Ishikawa (cell line): ENCODE measurements at regions not wholly inside any gene's neighbourhood (a gene's known extent, or its start where the extent isn't known, plus 50 kb on each side); places are given as distances from the start of the nearest gene placed in this dataset.

Experiments used
- CEBPB ChIP-seq: IDR thresholded peaks from 2 replicates; pipeline ENCODE4 v1.6.1; 2012
- CREB1 ChIP-seq: IDR thresholded peaks from 2 replicates; pipeline ENCODE4 v1.6.1; 2012; ENCODE audit warnings: low read depth
- EGR1 ChIP-seq: IDR thresholded peaks from 2 replicates; pipeline ENCODE4 v1.6.1; 2012
- EP300 ChIP-seq: IDR thresholded peaks from 2 replicates; pipeline ENCODE4 v1.6.1; 2012; ENCODE audit warnings: borderline replicate concordance
- FOXM1 ChIP-seq: IDR thresholded peaks from 2 replicates; pipeline ENCODE4 v1.6.1; 2012; ENCODE audit warnings: low read depth, borderline replicate concordance
- NFIC ChIP-seq: IDR thresholded peaks from 2 replicates; pipeline ENCODE4 v1.6.1; 2012
- RAD21 ChIP-seq: IDR thresholded peaks from 2 replicates; pipeline ENCODE4 v1.6.1; 2012; ENCODE audit warnings: low read depth
- TAF1 ChIP-seq: IDR thresholded peaks from 2 replicates; pipeline ENCODE4 v1.6.1; 2012; ENCODE audit warnings: low read depth, mild to moderate bottlenecking
- TCF12 ChIP-seq: IDR thresholded peaks from 2 replicates; pipeline ENCODE4 v1.6.1; 2012; ENCODE audit warnings: low read depth
- TEAD4 ChIP-seq: IDR thresholded peaks from 2 replicates; pipeline ENCODE4 v1.6.1; 2012
- YY1 ChIP-seq: IDR thresholded peaks from 2 replicates; pipeline ENCODE4 v1.6.1; 2012; ENCODE audit warnings: low read depth
- ZBTB7A ChIP-seq: IDR thresholded peaks from 2 replicates; pipeline ENCODE4 v1.6.1; 2012; ENCODE audit warnings: low read depth
- TF ChIP-seq, protein P1 (sequence below): IDR thresholded peaks from 2 replicates; pipeline ENCODE4 v1.6.1; 2012; ENCODE audit warnings: low read depth, mild to moderate bottlenecking
- TF ChIP-seq, protein P2 (sequence below): IDR thresholded peaks from 2 replicates; pipeline ENCODE4 v1.6.1; 2012
- TF ChIP-seq, protein P3 (sequence below): IDR thresholded peaks from 2 replicates; pipeline ENCODE4 v1.6.1; 2012

DNA sequence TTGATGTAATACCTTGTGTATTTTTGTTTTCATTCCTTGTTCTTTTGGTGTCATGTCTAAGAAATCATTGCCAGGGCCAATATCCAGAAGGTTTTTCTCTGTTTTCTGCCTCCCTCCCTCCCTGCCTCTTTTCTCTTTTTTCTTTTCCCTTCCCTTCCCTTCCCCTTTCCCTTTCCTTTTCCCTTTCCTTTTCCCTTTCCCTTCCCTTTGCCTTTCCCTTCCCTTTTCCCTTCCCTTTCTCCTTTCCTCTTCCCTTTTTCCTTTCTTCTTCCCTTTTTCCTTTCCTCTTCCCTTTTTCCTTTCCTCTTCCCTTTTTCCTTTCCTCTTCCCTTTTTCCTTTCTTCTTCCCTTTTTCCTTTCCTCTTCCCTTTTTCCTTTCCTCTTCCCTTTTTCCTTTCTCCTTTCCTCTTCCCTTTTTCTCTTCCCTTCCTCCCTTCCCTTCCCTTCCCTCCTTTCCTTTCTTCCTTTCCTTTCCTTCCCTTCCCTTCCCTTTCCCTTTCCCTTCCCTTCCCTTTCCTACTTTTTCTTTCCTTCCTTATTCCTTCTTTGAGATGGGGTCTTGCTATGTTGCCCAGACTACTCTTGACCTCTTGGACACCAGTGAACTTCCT is 646.1 kb downstream of the RAPGEF2 start:
- TF ChIP-seq TCF12: no peak

DNA sequence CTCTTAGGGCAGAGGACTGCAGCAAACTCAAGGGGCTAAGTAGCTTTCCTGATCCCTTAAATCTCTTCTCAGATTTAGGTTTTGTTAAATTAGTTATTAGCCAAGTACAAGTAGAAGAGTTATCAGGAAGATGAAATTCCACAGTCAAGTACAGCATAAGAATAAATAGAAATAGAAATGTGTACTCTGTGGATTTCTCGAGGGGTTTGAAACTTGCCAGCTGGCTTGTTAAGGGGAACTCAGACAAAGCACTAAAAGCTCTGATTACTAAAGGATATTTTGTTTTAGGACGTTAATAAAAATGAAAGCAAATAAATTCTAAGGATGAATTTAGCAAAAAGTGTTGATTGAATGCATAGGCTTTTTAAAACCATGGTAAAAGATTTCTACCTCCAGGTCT is 654.6 kb downstream of the RAPGEF2 start:
- TF ChIP-seq, protein P1, sequence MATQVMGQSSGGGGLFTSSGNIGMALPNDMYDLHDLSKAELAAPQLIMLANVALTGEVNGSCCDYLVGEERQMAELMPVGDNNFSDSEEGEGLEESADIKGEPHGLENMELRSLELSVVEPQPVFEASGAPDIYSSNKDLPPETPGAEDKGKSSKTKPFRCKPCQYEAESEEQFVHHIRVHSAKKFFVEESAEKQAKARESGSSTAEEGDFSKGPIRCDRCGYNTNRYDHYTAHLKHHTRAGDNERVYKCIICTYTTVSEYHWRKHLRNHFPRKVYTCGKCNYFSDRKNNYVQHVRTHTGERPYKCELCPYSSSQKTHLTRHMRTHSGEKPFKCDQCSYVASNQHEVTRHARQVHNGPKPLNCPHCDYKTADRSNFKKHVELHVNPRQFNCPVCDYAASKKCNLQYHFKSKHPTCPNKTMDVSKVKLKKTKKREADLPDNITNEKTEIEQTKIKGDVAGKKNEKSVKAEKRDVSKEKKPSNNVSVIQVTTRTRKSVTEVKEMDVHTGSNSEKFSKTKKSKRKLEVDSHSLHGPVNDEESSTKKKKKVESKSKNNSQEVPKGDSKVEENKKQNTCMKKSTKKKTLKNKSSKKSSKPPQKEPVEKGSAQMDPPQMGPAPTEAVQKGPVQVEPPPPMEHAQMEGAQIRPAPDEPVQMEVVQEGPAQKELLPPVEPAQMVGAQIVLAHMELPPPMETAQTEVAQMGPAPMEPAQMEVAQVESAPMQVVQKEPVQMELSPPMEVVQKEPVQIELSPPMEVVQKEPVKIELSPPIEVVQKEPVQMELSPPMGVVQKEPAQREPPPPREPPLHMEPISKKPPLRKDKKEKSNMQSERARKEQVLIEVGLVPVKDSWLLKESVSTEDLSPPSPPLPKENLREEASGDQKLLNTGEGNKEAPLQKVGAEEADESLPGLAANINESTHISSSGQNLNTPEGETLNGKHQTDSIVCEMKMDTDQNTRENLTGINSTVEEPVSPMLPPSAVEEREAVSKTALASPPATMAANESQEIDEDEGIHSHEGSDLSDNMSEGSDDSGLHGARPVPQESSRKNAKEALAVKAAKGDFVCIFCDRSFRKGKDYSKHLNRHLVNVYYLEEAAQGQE: no peak
- no peak for TF ChIP-seq TAF1
- no peak for TF ChIP-seq CREB1
- no peak for TF ChIP-seq RAD21
- TF ChIP-seq, protein P2, sequence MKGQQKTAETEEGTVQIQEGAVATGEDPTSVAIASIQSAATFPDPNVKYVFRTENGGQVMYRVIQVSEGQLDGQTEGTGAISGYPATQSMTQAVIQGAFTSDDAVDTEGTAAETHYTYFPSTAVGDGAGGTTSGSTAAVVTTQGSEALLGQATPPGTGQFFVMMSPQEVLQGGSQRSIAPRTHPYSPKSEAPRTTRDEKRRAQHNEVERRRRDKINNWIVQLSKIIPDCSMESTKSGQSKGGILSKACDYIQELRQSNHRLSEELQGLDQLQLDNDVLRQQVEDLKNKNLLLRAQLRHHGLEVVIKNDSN: no peak
- TF ChIP-seq CEBPB: no peak
- TF ChIP-seq ZBTB7A: no peak
- TF ChIP-seq TCF12: no peak
- TF ChIP-seq YY1: no peak
- TF ChIP-seq, protein P3, sequence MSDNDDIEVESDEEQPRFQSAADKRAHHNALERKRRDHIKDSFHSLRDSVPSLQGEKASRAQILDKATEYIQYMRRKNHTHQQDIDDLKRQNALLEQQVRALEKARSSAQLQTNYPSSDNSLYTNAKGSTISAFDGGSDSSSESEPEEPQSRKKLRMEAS: no peak
- no peak for TF ChIP-seq TEAD4
- no peak for TF ChIP-seq EGR1
- no peak for TF ChIP-seq FOXM1
- TF ChIP-seq NFIC: no peak
- no peak for TF ChIP-seq EP300

DNA sequence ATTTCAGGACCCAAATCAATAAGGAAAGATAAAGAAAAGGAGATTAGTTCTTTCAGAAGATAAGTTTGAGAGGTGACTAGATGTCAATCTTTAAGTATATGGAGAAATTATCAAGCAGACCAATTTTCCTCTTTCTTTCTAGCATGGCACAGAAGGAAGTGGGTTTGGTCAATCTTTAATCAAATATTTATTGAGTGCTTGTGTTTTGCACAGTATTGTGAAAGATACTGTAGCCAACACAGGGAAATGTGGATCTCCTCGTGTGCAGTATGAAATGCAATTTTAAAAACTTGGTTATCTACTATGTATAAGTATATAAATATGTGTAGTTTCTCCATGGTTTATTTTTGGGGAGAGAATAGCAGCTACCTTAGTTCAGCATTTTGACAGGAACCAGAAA is 655.2 kb downstream of the RAPGEF2 start:
- no peak for TF ChIP-seq CEBPB
- TF ChIP-seq NFIC: no peak
- no peak for TF ChIP-seq FOXM1
- no peak for TF ChIP-seq EGR1
- no peak for TF ChIP-seq EP300
- TF ChIP-seq TCF12: no peak
- TF ChIP-seq, protein P3: no peak
- no peak for TF ChIP-seq RAD21
- TF ChIP-seq ZBTB7A: no peak
- TF ChIP-seq, protein P2: no peak
- TF ChIP-seq YY1: no peak
- no peak for TF ChIP-seq CREB1
- TF ChIP-seq TEAD4: no peak
- TF ChIP-seq, protein P1: no peak
- no peak for TF ChIP-seq TAF1

DNA sequence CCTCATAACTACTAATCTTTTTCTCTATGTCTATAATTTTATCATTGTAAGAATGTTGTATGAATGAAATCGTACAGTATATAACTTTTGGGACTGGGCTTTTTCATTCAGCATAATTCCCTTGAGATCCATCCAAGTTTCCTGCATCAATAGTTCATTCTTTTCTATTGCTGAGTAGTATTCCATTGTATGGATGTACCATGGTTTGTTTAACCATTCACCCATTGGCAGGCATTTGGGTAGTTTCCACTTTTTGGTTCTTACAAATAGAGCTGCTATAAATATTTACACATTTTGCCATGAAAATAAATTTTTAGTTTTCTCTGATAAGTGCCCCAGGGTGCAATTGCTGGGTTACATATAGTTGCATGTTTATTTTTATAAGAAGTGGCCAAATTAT is 659.8 kb downstream of the RAPGEF2 start:
- TF ChIP-seq TEAD4 (no peak), FOXM1 (no peak), EP300 (no peak), NFIC (no peak), CREB1 (no peak), ZBTB7A (no peak), RAD21 (no peak), CEBPB (no peak), YY1 (no peak), TCF12 (no peak), TAF1 (no peak), EGR1 (no peak)
- TF ChIP-seq, protein P3: no peak
- TF ChIP-seq, protein P1: no peak
- TF ChIP-seq, protein P2: no peak
